ENCODE measurements at regions not wholly inside any gene's neighbourhood (a gene's known extent, or its start where the extent isn't known, plus 50 kb on each side); places are given as distances from the start of the nearest gene placed in this dataset.

- TF ChIP-seq CTCF (IDR thresholded peaks at IDR 0.05) = no peak
- no peak for TF ChIP-seq POLR2AphosphoS5 (IDR thresholded peaks at IDR 0.05)
Observed at GRCh38 chr4:72948080-72948479, 121.4 kb downstream of the COX18 start.

Measured in upper lobe of left lung (tissue), 4 donors.